ENCODE measurements at regions not wholly inside any gene's neighbourhood (a gene's known extent, or its start where the extent isn't known, plus 50 kb on each side); places are given as distances from the start of the nearest gene placed in this dataset.

- WGBS, 2 donors = 43 to 48% methylated on average over 4 of the region's 4 CpGs
- H3K36me3 ChIP-seq = no peaks in the 10 kb centered on the region
- no peak overlapping the region for H3K4me3 ChIP-seq
- H3K27ac ChIP-seq = no peak overlapping the region
- DNase-seq (no peak), ATAC-seq (ENCODE audit: low FRiP score in 2 of 2) (no peak)
- H3K4me1 ChIP-seq = no peaks in the 10 kb centered on the region
- TF ChIP-seq EP300 (IDR thresholded peaks at IDR 0.05) (no peak), POLR2AphosphoS5 (IDR thresholded peaks at IDR 0.05) (no peak), CTCF (IDR thresholded peaks at IDR 0.05) (no peak), POLR2A (IDR thresholded peaks at IDR 0.05) (no peak)
- H3K27me3 ChIP-seq = no peaks in the 10 kb centered on the region
- no peaks in the 10 kb centered on the region for H3K9me3 ChIP-seq
Observed at GRCh38 chr4:59400334-59400733, 1799.8 kb upstream of the ADGRL3 start.

GRCh38 chr4:59409647-59410046 lies 1790.5 kb upstream of the ADGRL3 start:
- ATAC-seq (ENCODE audit: low FRiP score in 2 of 2) (no peak), DNase-seq (no peak)
- H3K27ac ChIP-seq = no peak overlapping the region
- no peaks in the 10 kb centered on the region for H3K27me3 ChIP-seq
- no peak overlapping the region for H3K4me3 ChIP-seq
- no peaks in the 10 kb centered on the region for H3K36me3 ChIP-seq
- no peaks in the 10 kb centered on the region for H3K4me1 ChIP-seq
- TF ChIP-seq POLR2A (IDR thresholded peaks at IDR 0.05) (no peak), EP300 (IDR thresholded peaks at IDR 0.05) (no peak), CTCF (IDR thresholded peaks at IDR 0.05) (no peak), POLR2AphosphoS5 (IDR thresholded peaks at IDR 0.05) (no peak)
- no peaks in the 10 kb centered on the region for H3K9me3 ChIP-seq

- 73 to 80% methylated on average over 5 of the region's 5 CpGs for WGBS, 2 donors
- Histone ChIP-seq H3K9me3 (no peaks in the 10 kb centered on the region), H3K4me3 (no peak overlapping the region), H3K27ac (no peak overlapping the region), H3K27me3 (no peaks in the 10 kb centered on the region), H3K4me1 (no peaks in the 10 kb centered on the region), H3K36me3 (no peaks in the 10 kb centered on the region)
- TF ChIP-seq CTCF (IDR thresholded peaks at IDR 0.05) = no peak
- no peak for TF ChIP-seq POLR2AphosphoS5 (IDR thresholded peaks at IDR 0.05)
- TF ChIP-seq POLR2A (IDR thresholded peaks at IDR 0.05) = no peak
- no peak for TF ChIP-seq EP300 (IDR thresholded peaks at IDR 0.05)
- ATAC-seq (ENCODE audit: low FRiP score in 2 of 2) (no peak), DNase-seq (no peak)
Observed at GRCh38 chr4:59412739-59413138, 1787.4 kb upstream of the ADGRL3 start.

- ATAC-seq (ENCODE audit: low FRiP score in 2 of 2) = no peak
- no peak overlapping the region for H3K27ac ChIP-seq
- no peaks in the 10 kb centered on the region for H3K36me3 ChIP-seq
- TF ChIP-seq CTCF (IDR thresholded peaks at IDR 0.05) (no peak), EP300 (IDR thresholded peaks at IDR 0.05) (no peak), POLR2A (IDR thresholded peaks at IDR 0.05) (no peak)
- H3K4me1 ChIP-seq = no peaks in the 10 kb centered on the region
- H3K9me3 ChIP-seq = no peaks in the 10 kb centered on the region
- no peak overlapping the region for H3K4me3 ChIP-seq
- DNase-seq = no peak
- H3K27me3 ChIP-seq = no peaks in the 10 kb centered on the region
Observed at GRCh38 chr4:59455751-59456150, 1744.4 kb upstream of the ADGRL3 start.

GRCh38 chr4:59457576-59457975 lies 1742.5 kb upstream of the ADGRL3 start:
- Histone ChIP-seq H3K36me3 (no peaks in the 10 kb centered on the region), H3K9me3 (no peaks in the 10 kb centered on the region), H3K4me1 (no peaks in the 10 kb centered on the region), H3K4me3 (no peak overlapping the region), H3K27ac (no peak overlapping the region), H3K27me3 (no peaks in the 10 kb centered on the region)
- DNase-seq = no peak
- TF ChIP-seq CTCF (IDR thresholded peaks at IDR 0.05) (no peak), EP300 (IDR thresholded peaks at IDR 0.05) (no peak), POLR2A (IDR thresholded peaks at IDR 0.05) (no peak), POLR2AphosphoS5 (IDR thresholded peaks at IDR 0.05) (no peak)
- ATAC-seq (ENCODE audit: low FRiP score in 2 of 2) = no peak
- WGBS, 2 donors = 82 to 90% methylated on average over 4 of the region's 4 CpGs

Data from upper lobe of left lung (tissue), 6 donors.